ENCODE measurements at regions not wholly inside any gene's neighbourhood (a gene's known extent, or its start where the extent isn't known, plus 50 kb on each side); places are given as distances from the start of the nearest gene placed in this dataset.
"Not testable (repeated sequence)": the region's sequence is repeated elsewhere in the genome, so short reads cannot be mapped to it uniquely, and the experiment has no call there.

DNA sequence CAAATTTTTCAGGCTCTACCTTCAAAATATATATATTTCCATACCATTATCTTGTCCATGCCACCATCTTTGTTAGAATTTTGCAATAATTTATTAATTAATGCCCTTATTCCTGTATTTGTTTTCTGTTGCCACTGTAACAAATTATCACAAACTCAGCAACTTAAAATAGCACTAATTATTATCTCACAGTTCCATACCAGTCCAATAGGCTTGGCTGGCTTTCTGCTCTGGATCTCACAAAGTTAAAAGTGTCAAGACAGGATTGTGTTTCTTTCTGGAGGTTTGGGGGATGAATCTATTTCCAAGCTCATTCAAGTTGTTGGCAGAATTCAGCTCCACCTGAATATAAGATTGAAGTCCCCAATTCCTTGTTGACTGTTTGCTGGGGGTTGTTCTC is 58.6 kb upstream of the SLC38A4 start:
- no peak for DNase-seq (ENCODE audit: low read depth)
- in situ Hi-C loops (cut with HindIII; ENCODE audit: low pct_unique_long_range_greater_than_20kb, low sequenced_read_pairs): no loop called here

DNA sequence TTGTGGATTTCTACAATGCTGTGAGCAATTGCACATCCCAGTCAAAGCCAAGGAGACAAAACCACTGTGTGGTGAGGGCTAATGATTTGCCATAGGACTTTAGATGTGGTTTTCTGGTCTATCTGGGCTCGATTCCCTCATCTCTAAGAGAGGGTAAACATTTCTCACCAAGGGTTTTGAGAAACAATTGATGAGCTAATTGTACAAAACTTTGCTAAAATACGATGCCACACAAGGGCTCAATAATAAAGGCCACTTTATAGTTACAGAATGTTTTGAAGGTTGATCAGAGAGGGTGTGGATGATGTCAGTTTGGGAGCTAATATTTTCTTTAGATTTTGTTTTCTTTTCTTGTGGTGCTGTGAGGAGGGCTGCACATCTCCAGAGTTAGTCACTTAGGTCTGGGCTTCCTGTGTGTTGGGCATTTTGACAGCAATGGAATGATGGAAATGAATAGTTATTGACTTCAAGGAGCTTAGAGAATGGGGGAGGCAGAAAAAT is 60.8 kb upstream of the SLC38A4 start:
- peak; percentile 30 for DNase-seq (ENCODE audit: low read depth)
- in situ Hi-C loops (cut with HindIII; ENCODE audit: low pct_unique_long_range_greater_than_20kb, low sequenced_read_pairs): no loop called here

DNA sequence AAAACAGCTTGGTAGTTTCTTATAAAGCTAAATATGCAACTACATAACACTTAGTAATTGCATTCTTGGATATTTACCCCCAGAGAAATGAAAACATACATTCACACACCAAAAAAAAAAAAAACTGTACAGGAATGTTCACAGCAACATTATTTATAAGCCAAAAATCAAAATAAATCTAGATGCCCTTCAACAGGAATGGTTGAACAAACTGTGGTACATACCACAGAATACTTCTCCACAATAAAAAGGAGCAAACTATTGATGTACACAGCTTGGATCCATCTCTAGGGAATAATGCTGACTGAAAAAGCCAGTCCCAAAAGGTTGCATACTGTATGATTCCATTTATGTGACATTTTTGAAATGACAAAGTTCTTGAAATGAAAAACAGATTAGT is 62.1 kb upstream of the SLC38A4 start:
- DNase-seq (ENCODE audit: low read depth): no peak

DNA sequence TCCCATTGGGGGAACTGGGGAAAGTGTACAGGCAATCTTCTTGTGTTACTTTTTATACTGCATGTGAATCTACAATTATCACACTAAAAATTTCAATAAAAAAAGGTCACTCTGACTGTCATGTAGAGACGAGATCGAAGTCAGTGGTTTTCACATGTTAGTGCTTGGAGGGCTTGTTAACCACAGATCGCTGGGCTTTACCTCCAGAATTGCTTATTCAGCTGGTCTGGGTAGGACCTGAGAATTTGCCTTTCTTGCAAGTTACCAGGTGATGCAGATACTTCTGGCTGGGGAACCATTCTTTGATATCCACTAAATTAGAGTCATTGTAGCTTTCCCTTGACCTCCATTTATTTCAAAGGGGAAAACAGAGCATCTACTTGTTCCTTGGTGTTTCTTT is 62.8 kb upstream of the SLC38A4 start:
- in situ Hi-C loops (cut with HindIII; ENCODE audit: low pct_unique_long_range_greater_than_20kb, low sequenced_read_pairs): no loop called here
- no peak for DNase-seq (ENCODE audit: low read depth)

More for the DNA sequence above, 62.1 kb upstream of the SLC38A4 start:
- in situ Hi-C loops (cut with HindIII; ENCODE audit: low pct_unique_long_range_greater_than_20kb, low sequenced_read_pairs): no loop called here

DNA sequence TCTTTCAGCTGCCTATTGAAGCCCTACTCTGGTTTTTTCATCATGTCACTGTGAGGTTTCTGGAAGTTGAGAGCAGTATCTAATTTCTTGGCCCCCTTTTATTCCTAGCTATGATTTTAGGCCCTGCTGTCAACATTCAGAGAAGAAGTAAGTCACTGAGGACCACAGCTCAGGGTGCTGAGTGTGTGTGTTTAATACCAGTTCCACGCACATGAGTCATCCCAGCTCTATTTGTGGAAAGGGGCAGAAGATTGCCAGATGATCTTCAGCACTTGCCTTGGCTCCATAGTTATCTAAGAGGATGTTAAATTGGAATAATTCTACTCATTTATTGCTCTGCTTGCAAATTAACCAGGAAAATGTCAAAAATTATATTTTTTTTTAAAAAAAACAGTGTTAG is 65.5 kb upstream of the SLC38A4 start:
- no peak for DNase-seq (ENCODE audit: low read depth)
- in situ Hi-C loops (cut with HindIII; ENCODE audit: low pct_unique_long_range_greater_than_20kb, low sequenced_read_pairs): no loop called here

DNA sequence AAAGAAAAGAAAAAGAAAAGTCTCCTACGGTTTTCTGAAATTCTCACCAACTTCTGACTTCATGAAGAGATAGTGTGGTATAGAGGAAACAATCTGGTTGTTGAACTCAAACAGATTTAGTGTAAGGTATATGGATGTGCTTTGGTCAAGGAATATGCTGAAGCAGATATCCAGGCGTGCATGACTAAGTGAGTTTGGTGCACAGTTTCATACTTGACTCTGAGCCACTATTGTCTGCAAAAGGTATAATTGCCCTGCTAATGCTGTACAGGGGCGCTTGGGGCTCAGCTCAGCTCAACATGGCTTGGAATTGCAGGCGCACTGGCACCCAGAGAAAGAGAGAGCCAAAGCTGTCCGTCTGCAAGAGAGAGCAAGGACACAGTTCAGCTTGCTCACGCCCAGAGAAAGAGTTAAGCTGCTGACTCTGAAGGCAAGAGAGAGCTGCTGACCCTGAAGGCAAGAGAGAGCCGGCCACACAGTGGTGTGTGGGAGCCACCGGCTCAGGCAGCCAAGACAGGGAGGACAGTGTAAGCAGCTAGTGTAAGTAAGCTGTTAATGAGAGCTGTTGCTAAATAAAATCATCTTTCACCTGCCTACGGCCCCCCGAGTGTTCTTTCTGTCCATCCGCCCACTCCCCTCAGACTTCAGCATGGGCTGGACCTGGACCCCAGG is 66.4 kb upstream of the SLC38A4 start:
- in situ Hi-C loops (cut with HindIII; ENCODE audit: low pct_unique_long_range_greater_than_20kb, low sequenced_read_pairs): no loop called here
- DNase-seq (ENCODE audit: low read depth): no peak

DNA sequence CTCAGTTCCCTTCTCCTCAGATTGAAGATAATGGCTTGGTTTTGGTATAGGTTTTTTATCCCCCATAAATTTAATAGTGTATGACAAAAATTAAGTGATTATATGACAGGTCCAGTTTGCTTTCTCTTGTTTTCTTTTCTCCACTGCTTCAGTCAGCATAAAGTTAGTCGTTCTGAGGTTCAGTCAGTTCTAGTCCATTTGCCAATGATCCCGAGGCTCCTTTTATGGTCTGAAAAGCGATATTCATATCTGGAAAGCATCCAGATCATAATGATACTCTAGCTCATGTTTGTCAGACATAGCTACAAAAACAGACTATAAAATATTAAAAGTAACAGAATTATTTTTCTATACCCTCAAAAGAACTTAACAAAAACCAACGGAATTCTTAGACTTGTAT is 67.1 kb upstream of the SLC38A4 start:
- in situ Hi-C loops (cut with HindIII; ENCODE audit: low pct_unique_long_range_greater_than_20kb, low sequenced_read_pairs): no loop called here
- DNase-seq (ENCODE audit: low read depth): no peak

DNA sequence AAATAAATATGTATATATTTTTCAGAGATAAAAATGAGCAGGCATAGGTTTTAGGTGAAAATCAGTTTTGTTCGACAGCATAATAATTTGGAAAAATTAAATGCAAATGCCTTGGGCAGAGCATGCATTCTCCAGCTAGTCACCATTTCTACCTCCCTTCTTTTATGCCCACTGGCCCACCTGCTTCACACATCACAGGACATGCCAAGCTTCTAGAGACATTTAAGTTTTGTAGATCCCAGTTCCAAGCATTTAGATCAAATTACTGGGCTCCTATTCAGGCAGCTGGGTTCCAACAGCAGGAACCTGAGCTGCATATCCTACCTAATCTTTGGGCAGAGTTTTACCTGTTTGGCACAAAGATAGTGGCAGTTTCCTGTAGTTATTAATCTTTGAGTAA is 67.6 kb upstream of the SLC38A4 start:
- DNase-seq (ENCODE audit: low read depth): no peak
- in situ Hi-C loops (cut with HindIII; ENCODE audit: low pct_unique_long_range_greater_than_20kb, low sequenced_read_pairs): no loop called here

DNA sequence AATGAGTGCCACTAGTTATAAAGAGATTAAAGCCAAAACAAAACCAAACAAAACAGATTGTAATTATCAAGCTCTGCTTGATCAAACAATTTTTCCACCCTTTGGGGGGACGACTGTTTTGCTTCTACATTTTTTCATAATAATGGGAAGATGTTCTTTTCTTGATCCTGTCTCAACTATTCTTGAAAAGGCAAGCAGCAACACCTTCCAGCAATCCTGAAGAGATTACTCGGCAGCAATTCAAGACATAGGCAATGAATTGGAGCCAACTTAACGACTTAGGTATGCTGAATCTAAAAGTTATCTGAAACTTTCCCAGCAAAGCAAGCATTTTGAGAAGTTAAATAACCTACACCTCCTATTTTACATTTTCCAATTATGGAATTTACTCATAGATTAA is 69.9 kb upstream of the SLC38A4 start:
- in situ Hi-C loops (cut with HindIII; ENCODE audit: low pct_unique_long_range_greater_than_20kb, low sequenced_read_pairs): no loop called here
- DNase-seq (ENCODE audit: low read depth): no peak

DNA sequence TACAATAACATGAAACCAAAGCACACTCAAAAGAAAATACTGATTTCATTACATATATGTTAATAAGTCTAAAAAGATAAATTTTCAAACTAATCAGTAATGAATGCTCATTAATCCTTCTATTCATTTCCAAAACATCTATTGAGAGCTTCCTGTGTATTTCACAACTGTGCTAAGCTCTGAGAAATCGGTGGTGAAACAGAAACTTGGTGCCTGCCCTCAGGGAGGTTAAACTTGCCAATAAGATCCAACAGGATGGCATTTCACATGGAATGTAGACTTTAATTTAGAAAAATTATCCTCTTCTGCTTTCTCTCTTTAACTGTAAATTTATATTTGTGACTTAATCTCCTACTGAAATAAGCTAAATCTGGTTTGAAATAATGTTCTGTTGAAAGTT is 70.9 kb upstream of the SLC38A4 start:
- in situ Hi-C loops (cut with HindIII; ENCODE audit: low pct_unique_long_range_greater_than_20kb, low sequenced_read_pairs): no loop called here
- no peak for DNase-seq (ENCODE audit: low read depth)

DNA sequence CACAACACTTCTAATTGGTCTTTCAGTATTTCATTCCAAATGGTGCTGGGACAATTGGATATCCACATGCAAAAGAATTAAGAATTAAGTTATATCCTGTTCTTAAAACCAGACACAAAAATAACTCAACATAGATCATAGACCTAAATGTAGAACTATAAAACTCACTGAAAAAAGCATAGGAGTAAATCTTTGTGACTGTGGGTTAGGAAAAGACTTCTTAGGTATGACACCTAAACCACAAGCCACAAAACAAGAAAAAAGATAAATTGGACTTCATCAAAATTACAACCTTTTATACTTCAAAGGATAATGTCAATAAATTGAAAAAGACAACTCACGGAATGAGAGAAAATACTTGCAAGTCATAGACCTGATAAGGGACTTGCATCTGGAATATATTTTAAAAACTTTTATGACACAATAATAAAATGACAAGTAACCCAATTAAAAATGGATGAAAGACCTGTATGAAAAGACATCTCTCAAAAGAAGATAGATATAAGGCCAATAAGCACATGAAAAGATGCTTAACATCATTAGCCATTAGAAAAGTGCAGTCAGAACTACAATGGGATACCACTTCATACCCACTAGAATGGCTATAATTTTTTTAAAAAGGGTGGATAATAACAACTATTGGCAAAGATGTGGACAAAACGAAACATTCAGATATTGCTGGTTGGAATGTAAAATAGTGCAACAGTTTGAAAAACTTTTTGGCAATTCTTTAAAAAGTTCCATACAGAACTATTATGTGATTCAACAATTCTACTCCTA is 72.5 kb upstream of the SLC38A4 start:
- in situ Hi-C loops (cut with HindIII; ENCODE audit: low pct_unique_long_range_greater_than_20kb, low sequenced_read_pairs): no loop called here
- DNase-seq (ENCODE audit: low read depth): no peak

DNA sequence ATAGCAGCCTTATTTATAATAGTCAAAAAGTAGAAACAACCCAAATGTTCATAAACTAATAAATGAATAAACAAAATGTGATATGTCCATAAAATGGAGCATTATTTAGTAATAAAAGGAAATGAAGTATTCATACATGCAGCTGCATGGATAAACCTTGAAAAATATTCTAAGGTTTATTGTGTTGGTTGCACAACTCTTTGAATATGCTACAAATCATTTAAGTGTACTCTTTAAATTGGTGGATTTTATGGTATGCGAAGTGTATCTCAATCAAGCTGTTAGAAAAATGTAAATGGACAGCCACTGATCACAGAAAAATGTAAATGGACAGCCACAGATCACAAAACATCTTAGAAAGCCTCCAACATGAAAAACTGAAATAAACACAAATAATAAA is 73.2 kb upstream of the SLC38A4 start:
- no peak for DNase-seq (ENCODE audit: low read depth)
- in situ Hi-C loops (cut with HindIII; ENCODE audit: low pct_unique_long_range_greater_than_20kb, low sequenced_read_pairs): no loop called here

DNA sequence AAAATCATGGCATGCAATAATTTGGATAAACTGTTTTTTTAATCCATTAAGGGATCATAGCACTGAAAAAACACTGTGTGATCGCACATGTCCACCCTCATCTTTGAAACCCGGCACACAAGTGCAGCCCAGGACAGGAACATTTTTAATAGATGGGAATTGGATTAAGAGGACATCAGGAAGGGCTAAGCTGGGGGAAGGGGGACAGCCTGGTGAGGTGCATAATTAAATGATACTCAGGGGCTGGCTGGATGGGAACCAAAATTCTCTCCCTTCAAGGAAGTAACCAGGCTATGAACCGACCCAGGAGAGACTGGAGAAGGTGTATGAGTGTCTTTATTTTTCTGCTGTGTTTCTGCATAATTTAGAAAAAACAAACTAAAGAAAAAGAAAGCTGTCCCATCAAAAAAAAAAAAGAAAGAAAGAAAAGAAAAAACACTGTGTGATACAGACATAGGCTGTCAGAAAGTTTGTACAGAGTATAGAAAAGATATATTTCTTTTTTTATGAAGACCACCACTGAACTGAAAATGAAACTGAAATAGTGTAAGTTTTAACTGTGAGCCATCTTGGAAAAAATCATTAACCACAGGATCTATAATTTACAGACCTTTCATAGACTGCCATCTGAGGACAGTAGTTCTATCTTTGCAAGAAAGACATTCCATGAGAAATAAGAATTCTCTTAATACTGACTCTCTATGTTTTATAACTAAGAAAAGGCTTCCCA is 75.1 kb upstream of the SLC38A4 start:
- in situ Hi-C loops (cut with HindIII; ENCODE audit: low pct_unique_long_range_greater_than_20kb, low sequenced_read_pairs): no loop called here
- DNase-seq (ENCODE audit: low read depth): no peak

DNA sequence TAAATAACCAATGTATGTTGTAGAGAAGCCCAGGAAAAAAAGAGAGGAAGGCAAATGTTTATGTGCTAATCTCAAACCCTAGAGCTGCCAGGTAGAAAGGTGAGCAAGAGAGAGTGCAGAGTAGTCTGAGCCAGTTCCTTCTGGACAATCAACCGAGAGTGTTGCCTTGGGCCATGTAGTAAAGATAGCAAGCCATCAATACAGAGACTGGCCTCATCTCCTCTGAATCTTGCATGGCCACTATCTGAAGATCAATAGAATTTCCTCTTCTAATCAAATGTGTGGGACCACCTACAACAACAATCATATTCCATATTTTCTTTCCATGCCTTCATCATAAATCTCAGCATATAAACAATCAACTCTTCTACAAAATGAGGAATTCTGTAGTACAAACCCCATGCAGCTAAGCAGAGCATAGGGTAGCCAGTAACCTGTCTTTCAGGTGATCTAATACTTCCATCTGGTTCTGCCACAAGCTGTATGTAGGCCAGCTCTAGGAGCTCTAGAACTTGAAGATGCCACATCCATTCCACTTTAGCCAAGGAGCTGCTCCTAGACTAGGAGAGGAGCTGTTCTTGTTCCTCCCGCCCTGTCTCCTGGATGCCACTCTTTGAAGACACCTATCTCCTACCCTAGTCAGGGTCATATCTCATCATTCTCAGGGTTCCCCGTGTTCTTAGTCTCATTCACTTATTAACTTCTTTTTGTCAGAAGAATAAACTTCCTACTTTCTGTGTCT is 75.8 kb upstream of the SLC38A4 start:
- in situ Hi-C loops (cut with HindIII; ENCODE audit: low pct_unique_long_range_greater_than_20kb, low sequenced_read_pairs): no loop called here

DNA sequence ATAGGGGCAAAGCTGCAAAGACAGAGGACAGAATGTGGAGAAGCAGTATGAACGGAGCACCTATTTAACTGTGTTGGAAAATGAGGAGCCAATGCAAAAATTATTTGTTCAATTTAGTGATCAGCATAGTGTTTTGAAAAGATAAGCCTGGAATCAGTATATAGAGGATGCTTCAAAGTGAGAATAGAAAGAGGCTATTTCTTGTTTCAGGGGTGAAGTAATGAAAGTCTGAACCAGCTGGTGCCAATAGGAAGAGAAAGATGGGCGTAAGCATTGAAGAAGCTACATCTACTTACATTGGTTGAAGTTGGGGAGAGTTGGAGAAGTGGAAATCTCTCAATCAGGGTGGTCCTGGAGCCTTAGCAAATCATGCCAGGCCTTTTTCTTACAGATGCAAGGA is 77.3 kb upstream of the SLC38A4 start:
- in situ Hi-C loops (cut with HindIII; ENCODE audit: low pct_unique_long_range_greater_than_20kb, low sequenced_read_pairs): no loop called here
- no peak for DNase-seq (ENCODE audit: low read depth)

More for the DNA sequence above, 75.8 kb upstream of the SLC38A4 start:
- no peak for DNase-seq (ENCODE audit: low read depth)

DNA sequence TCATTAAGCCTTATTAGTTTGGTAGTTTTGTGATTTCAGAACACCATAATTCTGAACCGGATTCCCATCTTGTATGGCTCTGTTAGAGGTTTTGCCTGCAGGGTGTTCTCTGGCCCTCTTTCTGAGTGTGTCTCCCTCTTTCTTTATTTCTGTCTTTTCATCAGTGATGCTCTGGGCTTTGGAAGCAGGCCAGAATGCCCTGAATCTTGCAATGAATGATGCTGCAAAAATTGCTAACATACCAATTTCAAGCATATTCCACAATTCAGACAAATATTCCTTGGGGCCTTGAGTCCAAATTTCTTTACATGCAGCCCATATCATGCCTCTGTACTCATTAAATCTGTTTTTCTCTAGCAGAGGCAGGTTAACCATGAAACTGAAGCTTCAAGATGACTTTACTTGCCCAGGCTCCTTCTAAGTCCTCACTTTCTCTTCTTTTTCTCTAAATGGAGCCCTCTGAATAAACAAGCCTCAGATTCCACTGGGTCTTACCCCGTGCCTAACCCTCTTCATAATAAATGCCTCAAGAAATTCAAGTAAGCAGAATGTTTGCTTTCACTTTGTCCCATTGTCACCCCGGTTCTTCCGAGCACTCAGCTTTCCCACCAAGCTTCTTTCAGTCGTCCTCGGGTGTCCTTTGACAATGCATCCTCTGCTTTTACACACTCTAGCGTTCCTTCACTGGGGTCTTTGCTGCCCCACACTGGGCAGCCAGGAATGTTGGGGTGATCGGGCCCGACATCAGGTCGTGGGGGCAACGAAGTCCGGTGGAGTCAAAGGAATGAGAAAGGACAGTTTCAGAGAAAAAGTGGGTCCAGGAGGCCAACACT is 78.8 kb upstream of the SLC38A4 start:
- in situ Hi-C loops (cut with HindIII; ENCODE audit: low pct_unique_long_range_greater_than_20kb, low sequenced_read_pairs): no loop called here
- DNase-seq (ENCODE audit: low read depth): no peak

DNA sequence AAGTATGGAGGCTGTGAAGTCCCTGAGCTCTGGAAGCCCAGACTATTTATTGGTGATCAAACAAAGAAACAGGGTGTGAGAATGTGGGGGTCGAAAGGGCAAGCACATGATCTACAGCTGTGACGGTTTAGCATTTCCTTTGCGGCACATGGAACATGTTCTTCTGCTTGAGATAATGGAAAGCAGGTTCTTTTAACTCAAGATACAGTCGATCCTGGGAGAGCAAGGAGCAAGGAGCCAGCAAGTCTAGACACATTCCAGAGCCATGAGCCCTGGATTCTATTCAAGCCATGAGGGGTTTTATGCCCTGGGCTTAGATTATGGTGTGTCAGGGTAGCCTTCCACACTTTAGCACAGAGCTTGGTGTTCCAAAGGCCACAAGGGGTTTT is 79.4 kb upstream of the SLC38A4 start:
- DNase-seq (ENCODE audit: low read depth); in situ Hi-C loops (cut with HindIII; ENCODE audit: low pct_unique_long_range_greater_than_20kb, low sequenced_read_pairs): not testable (repeated sequence)

DNA sequence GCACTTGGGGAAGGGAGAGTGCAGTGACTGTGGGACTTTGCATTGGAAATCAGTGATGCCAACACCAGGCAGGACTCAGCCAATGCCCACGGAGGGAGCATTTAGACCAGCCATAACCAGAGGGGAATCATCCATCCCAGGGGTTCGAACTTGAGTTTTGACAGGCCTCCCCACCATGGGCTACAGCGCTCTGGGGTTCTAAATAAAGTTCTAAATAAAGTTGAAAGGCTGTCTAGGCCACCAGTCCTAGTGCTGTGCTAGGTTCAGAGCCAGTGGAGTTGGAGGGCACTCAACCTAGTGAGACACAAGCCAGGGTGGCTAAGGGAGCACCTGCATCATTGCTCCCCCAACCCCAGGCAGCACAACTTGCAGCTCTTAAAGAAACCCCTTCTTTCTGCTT is 82.0 kb upstream of the SLC38A4 start:
- DNase-seq (ENCODE audit: low read depth): no peak
- in situ Hi-C loops (cut with HindIII; ENCODE audit: low pct_unique_long_range_greater_than_20kb, low sequenced_read_pairs): no loop called here
